Activated CD8-positive, alpha-beta memory T cell treated with anti-CD3 and anti-CD28 coated beads for 1 hour (primary cell): ENCODE measurements at regions not wholly inside any gene's neighbourhood (a gene's known extent, or its start where the extent isn't known, plus 50 kb on each side); places are given as distances from the start of the nearest gene placed in this dataset.

Source experiments
- DNase-seq, 2 donors: peaks; one replicate each; pipeline ENCODE4 v3.0.0-alpha.2; 2020; ENCODE audit warnings: low read depth in 1 of 2; ENCODE audit errors: extremely low read depth in 1 of 2

GRCh38 chr15:38692789-38693062 lies 128.1 kb upstream of the RASGRP1 start:
- no peak for DNase-seq

- no peak for DNase-seq
Measured at GRCh38 chr15:38695249-38696108, 130.9 kb upstream of the RASGRP1 start.

- peak in 1 of 2 donors; percentile 39 for DNase-seq
Measured at GRCh38 chr15:38696109-38696727, 131.6 kb upstream of the RASGRP1 start.

- no peak for DNase-seq
Measured at GRCh38 chr15:38696790-38697495, 132.3 kb upstream of the RASGRP1 start.

- DNase-seq, result no peak
Measured at GRCh38 chr15:38698254-38698653, 133.6 kb upstream of the RASGRP1 start.

GRCh38 chr15:38699633-38700230 lies 135.1 kb upstream of the RASGRP1 start:
- DNase-seq, result peak in 1 of 2 donors; percentile 46

- DNase-seq, result no peak
Measured at GRCh38 chr15:38701149-38701548, 136.5 kb upstream of the RASGRP1 start.

GRCh38 chr15:38702178-38702912 lies 137.7 kb upstream of the RASGRP1 start:
- DNase-seq, result no peak

- no peak for DNase-seq
Measured at GRCh38 chr15:38705436-38706219, 141.0 kb upstream of the RASGRP1 start.

- no peak for DNase-seq
Measured at GRCh38 chr15:38706956-38707355, 142.3 kb upstream of the RASGRP1 start.

- DNase-seq, result no peak
Measured at GRCh38 chr15:38707802-38708671, 143.4 kb upstream of the RASGRP1 start.

GRCh38 chr15:38708672-38709180 lies 144.1 kb upstream of the RASGRP1 start:
- no peak for DNase-seq

- DNase-seq, result no peak
Measured at GRCh38 chr15:38709196-38709595, 144.6 kb upstream of the RASGRP1 start.

- no peak for DNase-seq
Measured at GRCh38 chr15:38714309-38715072, 149.9 kb upstream of the RASGRP1 start.

GRCh38 chr15:38720893-38721567 lies 156.4 kb upstream of the RASGRP1 start:
- DNase-seq, result no peak

- DNase-seq, result no peak
Measured at GRCh38 chr15:38721568-38721945, 156.9 kb upstream of the RASGRP1 start.

- DNase-seq, result no peak
Measured at GRCh38 chr15:38722236-38722635, 157.6 kb upstream of the RASGRP1 start.

GRCh38 chr15:38724827-38725226 lies 160.2 kb upstream of the RASGRP1 start:
- no peak for DNase-seq
